ENCODE measurements at regions not wholly inside any gene's neighbourhood (a gene's known extent, or its start where the extent isn't known, plus 50 kb on each side); places are given as distances from the start of the nearest gene placed in this dataset.
A peak's percentile ranks its signal among the peaks of the same experiment; 100 is the strongest.
"Not testable (repeated sequence)": the region's sequence is repeated elsewhere in the genome, so short reads cannot be mapped to it uniquely, and the experiment has no call there.

GRCh38 chr21:6120863-6121262 lies 4400.5 kb upstream of the TPTE start:
- H3K36me3 Mint-ChIP-seq (ENCODE audit: low read depth); H3K9me3 Mint-ChIP-seq; POLR2A ChIA-PET: not testable (repeated sequence)

DNA sequence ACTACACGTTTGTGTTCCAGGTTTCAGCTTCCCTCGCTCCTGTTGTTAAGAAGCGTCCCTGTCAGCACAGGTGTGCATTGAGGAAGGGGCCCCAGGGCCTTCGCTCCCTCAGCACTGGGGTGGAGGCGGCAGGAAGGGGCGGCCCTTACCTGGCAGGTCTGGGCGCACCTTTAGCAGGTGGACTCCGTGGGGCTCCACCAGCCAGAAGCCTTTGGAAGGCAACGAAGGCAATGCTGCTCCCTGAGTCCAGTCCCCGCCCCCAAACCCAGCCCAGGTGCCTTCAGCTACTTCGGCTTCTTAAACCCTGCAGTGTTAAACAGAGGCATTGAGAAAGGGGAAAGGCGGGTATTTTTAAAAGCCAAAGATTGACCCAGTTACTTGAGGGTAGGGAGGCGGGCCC lies 4398.8 kb upstream of the TPTE start:
- H3K4me3 Mint-ChIP-seq; POLR2A ChIA-PET; H3K27me3 Mint-ChIP-seq; H3K9me3 Mint-ChIP-seq; H3K27ac Mint-ChIP-seq; H3K36me3 Mint-ChIP-seq (ENCODE audit: low read depth); CTCF ChIA-PET; H3K4me1 Mint-ChIP-seq: not testable (repeated sequence)
- DNase-seq: peak; percentile 7

More at GRCh38 chr21:6120863-6121262, 4400.5 kb upstream of the TPTE start:
- DNase-seq, H3K4me3 Mint-ChIP-seq, H3K4me1 Mint-ChIP-seq, H3K27me3 Mint-ChIP-seq, CTCF ChIA-PET, H3K27ac Mint-ChIP-seq: not testable (repeated sequence)

DNA sequence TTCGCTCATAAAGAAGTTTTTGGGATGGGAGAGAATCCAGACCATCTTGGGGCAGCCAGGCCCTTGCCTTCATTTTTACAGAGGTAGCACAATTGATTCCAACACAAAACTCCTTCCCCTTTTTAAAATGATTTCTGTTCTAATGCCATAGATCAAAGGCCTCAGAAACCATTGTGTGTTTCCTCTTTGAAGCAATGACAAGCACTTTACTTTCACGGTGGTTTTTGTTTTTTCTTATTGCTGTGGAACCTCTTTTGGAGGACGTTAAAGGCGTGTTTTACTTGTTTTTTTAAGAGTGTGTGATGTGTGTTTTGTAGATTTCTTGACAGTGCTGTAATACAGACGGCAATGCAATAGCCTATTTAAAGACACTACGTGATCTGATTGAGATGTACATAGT lies 4398.2 kb upstream of the TPTE start:
- peak overlapping the region; percentile 88 for H3K27ac Mint-ChIP-seq
- POLR2A ChIA-PET, CTCF ChIA-PET: not testable (repeated sequence)

DNA sequence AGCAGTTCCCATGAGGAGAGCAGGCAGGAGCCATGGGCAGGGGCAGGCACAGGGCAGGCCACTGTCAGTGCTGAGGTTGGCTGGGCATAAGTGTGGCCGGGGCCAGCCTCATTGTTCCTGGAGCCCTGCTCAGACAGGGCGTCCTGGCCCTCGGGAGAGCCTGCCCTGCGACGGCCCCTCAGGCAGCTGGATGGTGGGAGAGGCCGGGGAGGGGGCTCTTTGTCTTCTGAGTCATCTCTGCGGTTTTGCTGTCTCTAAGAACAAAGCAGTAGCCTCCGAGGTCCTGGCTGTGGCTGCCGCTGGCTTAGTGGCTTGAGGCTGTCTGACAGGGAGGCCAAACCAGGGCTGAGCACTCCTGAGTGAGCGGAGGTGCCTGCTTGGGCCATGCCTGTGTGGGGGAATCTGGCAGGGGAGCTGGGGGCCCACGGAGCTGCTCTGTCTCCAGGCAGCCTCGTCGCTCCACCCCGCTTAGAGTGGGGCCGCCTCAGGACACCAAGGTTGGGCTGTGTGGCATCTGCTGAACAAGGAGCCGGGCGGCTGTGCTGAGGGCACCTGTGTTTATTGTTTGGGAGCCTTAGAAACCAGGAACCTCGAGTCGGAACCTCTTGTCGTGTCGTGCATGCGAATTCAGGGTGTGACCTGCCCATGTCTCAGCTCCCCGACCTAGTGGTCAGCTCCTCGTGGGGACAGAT lies 4395.7 kb upstream of the TPTE start:
- DNase-seq; H3K4me3 Mint-ChIP-seq; CTCF ChIA-PET; POLR2A ChIA-PET; H3K9me3 Mint-ChIP-seq; H3K27ac Mint-ChIP-seq; H3K36me3 Mint-ChIP-seq (ENCODE audit: low read depth); H3K4me1 Mint-ChIP-seq; H3K27me3 Mint-ChIP-seq: not testable (repeated sequence)

More for the DNA sequence above, 4398.2 kb upstream of the TPTE start:
- not testable (repeated sequence) for H3K4me1 Mint-ChIP-seq; H3K27me3 Mint-ChIP-seq; H3K36me3 Mint-ChIP-seq (ENCODE audit: low read depth); H3K9me3 Mint-ChIP-seq; DNase-seq
- H3K4me3 Mint-ChIP-seq: peak overlapping the region; percentile 32

- H3K4me3 Mint-ChIP-seq; H3K27ac Mint-ChIP-seq; POLR2A ChIA-PET; DNase-seq; H3K36me3 Mint-ChIP-seq (ENCODE audit: low read depth); H3K9me3 Mint-ChIP-seq; H3K4me1 Mint-ChIP-seq; H3K27me3 Mint-ChIP-seq; CTCF ChIA-PET: not testable (repeated sequence)
Observed at GRCh38 chr21:6126976-6127732, 4394.2 kb upstream of the TPTE start.

DNA sequence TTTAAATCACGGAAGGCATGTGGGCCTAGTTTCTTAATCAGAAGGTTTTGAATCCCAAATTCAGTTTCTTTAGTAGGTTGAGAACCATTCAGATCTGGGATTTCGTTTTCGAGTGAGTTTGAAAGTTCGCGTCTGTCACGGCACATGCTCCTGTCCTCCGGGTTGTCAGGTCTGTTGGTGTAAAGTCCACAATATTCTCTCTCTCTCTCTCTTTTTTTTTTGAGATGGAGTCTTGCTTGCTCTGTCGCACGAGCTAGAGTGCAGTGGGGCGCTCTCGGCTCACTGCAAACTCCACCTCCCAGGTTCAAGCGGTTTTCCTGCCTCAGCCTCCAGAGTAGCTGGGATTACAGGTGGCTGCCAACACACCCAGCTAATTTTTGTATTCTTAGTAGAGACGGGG lies 4390.6 kb upstream of the TPTE start:
- H3K27me3 Mint-ChIP-seq; H3K9me3 Mint-ChIP-seq; DNase-seq; POLR2A ChIA-PET; CTCF ChIA-PET; H3K27ac Mint-ChIP-seq; H3K4me3 Mint-ChIP-seq; H3K36me3 Mint-ChIP-seq (ENCODE audit: low read depth); H3K4me1 Mint-ChIP-seq: not testable (repeated sequence)

GRCh38 chr21:6133373-6133772 lies 4388.0 kb upstream of the TPTE start:
- H3K4me3 Mint-ChIP-seq; H3K27me3 Mint-ChIP-seq; H3K4me1 Mint-ChIP-seq; H3K27ac Mint-ChIP-seq; H3K36me3 Mint-ChIP-seq (ENCODE audit: low read depth); CTCF ChIA-PET; DNase-seq; POLR2A ChIA-PET; H3K9me3 Mint-ChIP-seq: not testable (repeated sequence)

GRCh38 chr21:6133852-6134630 lies 4387.3 kb upstream of the TPTE start:
- H3K27ac Mint-ChIP-seq, CTCF ChIA-PET, POLR2A ChIA-PET: not testable (repeated sequence)

DNA sequence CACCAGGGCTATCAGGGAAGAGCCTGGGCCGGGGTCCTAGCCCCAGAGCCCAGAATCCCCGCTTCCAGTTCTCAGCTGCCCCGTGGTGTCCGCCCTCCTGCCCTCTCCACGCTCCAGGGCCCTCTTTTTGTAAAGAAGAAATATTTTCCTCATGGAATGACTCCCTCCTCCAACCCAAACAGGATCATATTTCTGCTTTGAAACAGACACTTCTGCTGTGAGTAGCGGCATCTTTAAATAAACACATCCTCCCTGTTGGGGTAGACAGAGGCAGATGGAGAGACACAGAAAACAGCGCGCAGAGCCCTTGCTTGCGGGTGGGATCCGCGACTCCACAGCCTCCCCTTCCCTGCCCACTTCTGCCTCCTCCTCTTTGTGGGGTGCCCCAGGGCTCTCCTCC lies 4384.7 kb upstream of the TPTE start:
- DNase-seq; CTCF ChIA-PET; H3K36me3 Mint-ChIP-seq (ENCODE audit: low read depth); H3K27me3 Mint-ChIP-seq; H3K27ac Mint-ChIP-seq; H3K9me3 Mint-ChIP-seq; POLR2A ChIA-PET; H3K4me1 Mint-ChIP-seq; H3K4me3 Mint-ChIP-seq: not testable (repeated sequence)

More at GRCh38 chr21:6133852-6134630, 4387.3 kb upstream of the TPTE start:
- not testable (repeated sequence) for H3K9me3 Mint-ChIP-seq; DNase-seq; H3K4me1 Mint-ChIP-seq; H3K36me3 Mint-ChIP-seq (ENCODE audit: low read depth); H3K4me3 Mint-ChIP-seq; H3K27me3 Mint-ChIP-seq

DNA sequence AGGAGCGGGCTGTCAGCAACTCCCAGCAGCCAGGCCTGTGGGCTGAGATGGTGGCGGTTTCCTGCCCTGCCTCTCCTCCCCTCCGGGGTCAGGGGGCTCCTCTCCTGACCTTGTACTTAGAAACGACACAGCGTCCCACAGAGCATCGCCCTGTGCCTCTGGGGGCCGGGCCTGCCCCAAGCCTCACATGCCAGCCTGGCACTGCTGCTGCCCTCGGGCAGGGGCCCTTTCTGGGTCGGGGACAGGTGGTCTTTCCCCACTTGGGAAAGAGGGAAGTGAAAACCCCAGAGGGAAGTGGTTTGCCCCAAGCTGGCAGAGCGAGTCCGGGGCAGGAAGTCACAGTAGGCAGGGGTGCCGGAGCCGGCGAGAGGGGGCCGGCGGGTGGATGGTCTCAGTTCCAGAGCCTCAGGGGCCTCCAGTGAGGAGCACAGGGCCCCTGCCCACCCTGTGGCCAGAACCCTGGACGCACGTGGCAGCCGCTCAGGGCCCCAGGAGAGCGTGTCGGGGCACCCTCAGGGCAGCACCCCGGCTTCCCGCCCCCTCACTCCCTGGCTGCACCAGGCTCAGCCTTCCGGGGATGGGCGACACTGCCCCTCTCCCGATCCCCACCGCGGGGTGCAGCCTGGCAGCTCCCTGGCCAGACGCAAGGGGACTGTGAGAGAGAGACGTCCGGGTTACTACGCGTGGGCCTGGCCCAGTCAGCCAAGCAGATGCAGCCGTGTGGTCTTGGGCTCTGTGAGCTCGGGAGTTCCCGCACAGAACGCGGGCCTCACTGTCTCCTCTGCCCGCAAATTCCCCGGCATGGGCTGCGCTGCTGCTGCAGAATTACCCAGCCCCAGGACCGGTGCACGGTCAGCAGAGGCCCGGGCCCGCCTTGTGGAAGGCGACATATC lies 4382.9 kb upstream of the TPTE start:
- H3K27me3 Mint-ChIP-seq; H3K9me3 Mint-ChIP-seq; H3K36me3 Mint-ChIP-seq (ENCODE audit: low read depth); DNase-seq; H3K27ac Mint-ChIP-seq; H3K4me1 Mint-ChIP-seq; H3K4me3 Mint-ChIP-seq; CTCF ChIA-PET; POLR2A ChIA-PET: not testable (repeated sequence)

DNA sequence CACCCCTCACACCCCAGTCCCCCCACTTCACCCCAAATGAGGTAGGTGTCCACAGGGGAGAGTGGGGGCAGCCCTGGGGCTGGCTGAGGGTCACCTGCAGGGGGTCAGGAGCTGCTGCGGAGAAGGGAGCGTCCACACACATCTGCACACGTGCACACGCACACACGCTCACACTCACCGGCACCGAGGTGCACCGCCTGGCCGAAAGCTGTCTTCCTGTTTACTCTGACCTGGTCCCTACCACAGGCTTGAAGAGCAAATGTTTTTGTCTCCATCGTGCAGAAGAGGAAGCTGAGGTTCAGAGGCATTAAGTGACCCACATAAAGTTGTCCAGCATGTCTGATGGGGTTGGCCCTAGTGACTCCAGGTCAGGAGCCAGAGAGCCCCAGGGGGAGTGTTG lies 4382.1 kb upstream of the TPTE start:
- H3K4me3 Mint-ChIP-seq; CTCF ChIA-PET; H3K27me3 Mint-ChIP-seq; DNase-seq; H3K4me1 Mint-ChIP-seq; POLR2A ChIA-PET; H3K27ac Mint-ChIP-seq; H3K36me3 Mint-ChIP-seq (ENCODE audit: low read depth); H3K9me3 Mint-ChIP-seq: not testable (repeated sequence)

- H3K9me3 Mint-ChIP-seq; H3K27me3 Mint-ChIP-seq; POLR2A ChIA-PET; H3K36me3 Mint-ChIP-seq (ENCODE audit: low read depth); CTCF ChIA-PET; H3K27ac Mint-ChIP-seq; H3K4me1 Mint-ChIP-seq; H3K4me3 Mint-ChIP-seq; DNase-seq: not testable (repeated sequence)
Observed at GRCh38 chr21:6139862-6140261, 4381.5 kb upstream of the TPTE start.

All from activated CD4-positive, alpha-beta T cell treated with anti-CD3 and anti-CD28 coated beads, Interleukin-2, amount 10 ng/mL, durations not matched to agents 7 days and 5 days (primary cell).